ENCODE measurements at regions not wholly inside any gene's neighbourhood (a gene's known extent, or its start where the extent isn't known, plus 50 kb on each side); places are given as distances from the start of the nearest gene placed in this dataset.

- POLR2A ChIA-PET = no interaction called here
- no peak for TF ChIP-seq CTCF (IDR thresholded peaks at IDR 0.05; ENCODE audit: control extremely low read depth, extremely low read depth, low read depth, missing control alignments)
- CTCF ChIA-PET = no interaction called here
- DNase-seq (ENCODE audit: extremely low spot score) = no peak
These were observed 96.0 kb downstream of the RASGEF1B start for GRCh38 chr4:81375745-81376144.

GRCh38 chr4:81369886-81370285 is 101.8 kb downstream of the RASGEF1B start:
- no peak for TF ChIP-seq CTCF (IDR thresholded peaks at IDR 0.05; ENCODE audit: control extremely low read depth, extremely low read depth, low read depth, missing control alignments)
- DNase-seq (ENCODE audit: extremely low spot score) = no peak
- ChIA-PET POLR2A (no interaction called here), CTCF (no interaction called here)

- no peak for TF ChIP-seq CTCF (IDR thresholded peaks at IDR 0.05; ENCODE audit: control extremely low read depth, extremely low read depth, low read depth, missing control alignments)
- CTCF ChIA-PET = interaction anchor here (1.1 kb wide), 2 partner anchors 12 to 15 kb away, joined by 3 read pairs; no protein-coding TSS in a partner anchor
- POLR2A ChIA-PET = no interaction called here
These were observed 104.9 kb downstream of the RASGEF1B start for GRCh38 chr4:81366779-81367178.

DNA sequence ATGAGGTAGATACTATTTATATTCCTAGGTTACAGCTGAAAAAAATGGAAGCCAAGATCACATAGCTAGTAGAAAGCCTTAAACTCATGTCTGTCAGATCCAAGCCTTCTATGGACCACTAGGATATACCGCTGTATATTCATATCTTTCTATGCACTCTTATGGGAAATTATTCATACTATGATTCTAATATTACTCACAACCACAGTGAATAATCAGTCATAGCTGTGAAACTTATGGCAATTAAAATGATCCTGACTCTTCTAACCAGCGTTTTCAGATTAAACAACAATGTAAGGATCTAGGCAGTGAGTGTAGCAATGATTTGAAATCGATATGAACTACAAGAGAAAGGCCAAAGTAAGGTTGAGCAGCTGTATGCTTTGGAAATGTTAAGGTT is 111.0 kb downstream of the RASGEF1B start:
- POLR2A ChIA-PET = no interaction called here
- DNase-seq (ENCODE audit: extremely low spot score) = no peak
- no peak for TF ChIP-seq CTCF (IDR thresholded peaks at IDR 0.05; ENCODE audit: control extremely low read depth, extremely low read depth, low read depth, missing control alignments)
- CTCF ChIA-PET = interaction anchor here (1.8 kb wide), 1 partner anchor 9 kb away, joined by 10 read pairs; no protein-coding TSS in a partner anchor

More at GRCh38 chr4:81366779-81367178, 104.9 kb downstream of the RASGEF1B start:
- DNase-seq (ENCODE audit: extremely low spot score) = no peak

DNA sequence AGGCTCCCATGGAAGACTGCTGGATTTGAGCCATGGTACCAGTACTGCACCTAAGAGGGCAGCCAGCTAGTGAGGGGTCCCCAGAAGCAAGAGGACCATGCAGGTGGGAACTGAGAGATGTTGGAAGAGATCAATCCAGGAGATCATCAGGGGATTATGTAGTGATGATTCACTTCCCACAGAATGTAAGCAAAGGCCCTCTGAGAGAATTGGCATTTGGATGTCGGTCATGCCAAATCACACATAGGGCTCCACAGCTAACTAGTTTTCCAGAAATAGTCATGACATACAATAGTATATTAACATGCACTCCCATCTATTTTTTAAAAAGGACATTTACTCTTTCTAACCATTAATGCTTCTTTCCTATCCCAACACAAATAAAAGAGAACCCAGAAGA is 112.5 kb downstream of the RASGEF1B start:
- CTCF ChIA-PET = interaction anchor here (1.1 to 1.8 kb wide), 2 partner anchors 8 to 510 kb away, joined by 3 to 10 read pairs; no protein-coding TSS in a partner anchor

GRCh38 chr4:81358154-81358553 is 113.6 kb downstream of the RASGEF1B start:
- TF ChIP-seq CTCF (IDR thresholded peaks at IDR 0.05; ENCODE audit: control extremely low read depth, extremely low read depth, low read depth, missing control alignments) = no peak
- ChIA-PET CTCF (interaction anchor here (1.0 kb wide), 1 partner anchor 11 kb away, joined by 3 read pairs; no protein-coding TSS in a partner anchor), POLR2A (no interaction called here)
- DNase-seq (ENCODE audit: extremely low spot score) = no peak

More for the DNA sequence above, 112.5 kb downstream of the RASGEF1B start:
- DNase-seq (ENCODE audit: extremely low spot score) = no peak
- TF ChIP-seq CTCF (IDR thresholded peaks at IDR 0.05; ENCODE audit: control extremely low read depth, extremely low read depth, low read depth, missing control alignments) = no peak
- POLR2A ChIA-PET = no interaction called here

DNA sequence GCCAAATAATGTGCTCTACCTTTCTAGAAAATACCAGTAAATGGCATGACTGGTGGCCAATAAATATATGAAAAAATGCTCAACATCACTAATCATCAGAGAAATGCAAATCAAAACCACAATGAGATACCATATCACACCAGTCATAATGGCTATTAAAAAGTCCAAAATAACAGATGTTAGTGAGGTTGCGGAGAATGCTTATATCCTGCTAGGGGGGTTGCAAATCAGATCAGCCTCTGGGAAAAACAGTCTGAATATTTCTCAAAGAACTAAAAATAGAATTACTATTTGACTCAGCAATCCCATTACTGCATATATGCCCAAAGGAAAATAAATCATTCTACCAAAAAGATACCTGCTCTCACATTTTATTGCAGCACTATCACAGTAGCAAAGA is 115.1 kb downstream of the RASGEF1B start:
- CTCF ChIA-PET = no interaction called here
- no peak for DNase-seq (ENCODE audit: extremely low spot score)
- POLR2A ChIA-PET = no interaction called here
- TF ChIP-seq CTCF (IDR thresholded peaks at IDR 0.05; ENCODE audit: control extremely low read depth, extremely low read depth, low read depth, missing control alignments) = no peak

Data from GM10248 (cell line).